Natural killer cell (primary cell): ENCODE measurements at regions not wholly inside any gene's neighbourhood (a gene's known extent, or its start where the extent isn't known, plus 50 kb on each side); places are given as distances from the start of the nearest gene placed in this dataset.

Experiments
- ATAC-seq, 3 donors: fragments of 150-1000 bp in 2 of 3; fragments of 200-7000 bp in 1 of 3; cut with Tn5 transposase; 1 replicate in 1 of 3; 2 replicates in 2 of 3; pipeline ENCODE4 v1.10.0; 2021; ENCODE audit warnings: mild to moderate bottlenecking in 2 of 3, moderate library complexity in 2 of 3
- DNase-seq, 2 donors: peaks; one replicate each; pipeline versions ENCODE4 v3.0.0 to v3.0.0-alpha.2; 2013 to 2021; ENCODE audit warnings: mixed read lengths in 1 of 2
- H3K27ac ChIP-seq: one replicate; pipeline ENCODE4 v1.5.1; 2013; ENCODE audit warnings: mild to moderate bottlenecking, low read length
- H3K27me3 ChIP-seq: one replicate; pipeline ENCODE4 v1.6.1; 2013; ENCODE audit warnings: low read length; ENCODE audit not compliant: control insufficient read depth, insufficient read depth
- H3K36me3 ChIP-seq: one replicate; pipeline ENCODE4 v1.6.1; 2013; ENCODE audit warnings: low read length; ENCODE audit not compliant: control insufficient read depth, insufficient read depth
- H3K4me1 ChIP-seq: one replicate; pipeline ENCODE4 v1.6.1; 2013; ENCODE audit warnings: low read length; ENCODE audit not compliant: control insufficient read depth, insufficient read depth
- H3K4me3 ChIP-seq: one replicate; pipeline ENCODE4 v1.5.1; 2013; ENCODE audit warnings: low read length
- H3K9me3 ChIP-seq: one replicate; pipeline ENCODE4 v1.6.1; 2013; ENCODE audit warnings: low read length; ENCODE audit not compliant: control insufficient read depth, insufficient read depth
- H3K27ac Mint-ChIP-seq, 2 donors: one replicate each; pipeline ENCODE4 v1.8.0; 2022; ENCODE audit warnings: mild to moderate bottlenecking in 2 of 2, mixed read lengths in 2 of 2, moderate library complexity in 1 of 2
- H3K27me3 Mint-ChIP-seq, 2 donors: one replicate each; pipeline ENCODE4 v1.8.0; 2022; ENCODE audit warnings: low read depth in 2 of 2, mixed read lengths in 2 of 2
- H3K36me3 Mint-ChIP-seq: one replicate; pipeline ENCODE4 v1.8.0; 2022; ENCODE audit warnings: mixed read lengths
- H3K4me1 Mint-ChIP-seq, 2 donors: one replicate each; pipeline ENCODE4 v1.8.0; 2022; ENCODE audit warnings: mixed read lengths in 2 of 2
- H3K4me3 Mint-ChIP-seq: one replicate; pipeline ENCODE4 v1.8.0; 2022; ENCODE audit warnings: mild to moderate bottlenecking, moderate library complexity, mixed read lengths
- H3K9me3 Mint-ChIP-seq, 2 donors: one replicate each; pipeline ENCODE4 v1.8.0; 2022; ENCODE audit warnings: mixed read lengths in 2 of 2
- CTCF ChIP-seq: fragments of 200-600 bp; IDR thresholded peaks from one replicate; pipeline ENCODE4 v1.8.0; 2022; ENCODE audit warnings: antibody characterized with exemption
- WGBS: methylation state at CpG from one replicate; pipeline ENCODE4 v1.1.7; 2013; ENCODE audit warnings: missing lambda C conversion rate; ENCODE audit not compliant: insufficient coverage; 5-methylcytosine and 5-hydroxymethylcytosine counted together
- intact Hi-C: fragments of 100-400 bp; cut with micrococcal nuclease; formaldehyde crosslinking; loops from one replicate; pipeline ENCODE4 v1.14.2; 2022

- WGBS = 25% methylated on average over 6 of the region's 8 CpGs
- no peak for DNase-seq
- Histone ChIP-seq H3K4me3 (no peak overlapping the region), H3K36me3 (no peaks in the 10 kb centered on the region), H3K27ac (no peak overlapping the region), H3K27me3 (no peaks in the 10 kb centered on the region), H3K9me3 (no peaks in the 10 kb centered on the region), H3K4me1 (peaks cover 52% of the 10 kb centered on the region)
- no peaks in the 10 kb centered on the region for H3K36me3 Mint-ChIP-seq
- no peaks in the 10 kb centered on the region for H3K9me3 Mint-ChIP-seq
- peak overlapping the region in 1 of 2 donors; percentile 49 for H3K27ac Mint-ChIP-seq
- intact Hi-C loops = loop anchor here (5.0 kb wide), 2 partner anchors 168 to 268 kb away; partner anchors contain the start of gene ZFP36L2
- H3K4me3 Mint-ChIP-seq = no peak overlapping the region
- no peaks in the 10 kb centered on the region for H3K27me3 Mint-ChIP-seq
- no peak for ATAC-seq
- no peak for TF ChIP-seq CTCF
- peaks cover 28 to 46% of the 10 kb centered on the region in 2 donors for H3K4me1 Mint-ChIP-seq
Measured at GRCh38 chr2:42959234-42960001, 167.0 kb upstream of the HAAO start.

- no peaks in the 10 kb centered on the region for H3K27me3 ChIP-seq
- intact Hi-C loops = no loop called here
- Mint-ChIP-seq H3K4me1 (peaks cover 28 to 44% of the 10 kb centered on the region in 2 donors), H3K9me3 (no peaks in the 10 kb centered on the region), H3K36me3 (no peaks in the 10 kb centered on the region), H3K27me3 (no peaks in the 10 kb centered on the region), H3K4me3 (no peak overlapping the region), H3K27ac (no peak overlapping the region)
- no peak overlapping the region for H3K4me3 ChIP-seq
- ATAC-seq = no peak
- WGBS = 76% methylated on average over 10 of the region's 10 CpGs
- H3K36me3 ChIP-seq = no peaks in the 10 kb centered on the region
- H3K9me3 ChIP-seq = no peaks in the 10 kb centered on the region
- no peak for DNase-seq
- peaks cover 48% of the 10 kb centered on the region for H3K4me1 ChIP-seq
- no peak overlapping the region for H3K27ac ChIP-seq
- TF ChIP-seq CTCF = no peak
Measured at GRCh38 chr2:42958741-42959233, 166.4 kb upstream of the HAAO start.

GRCh38 chr2:42957861-42958301, 165.5 kb upstream of the HAAO start:
- Histone ChIP-seq H3K4me1 (peaks cover 39% of the 10 kb centered on the region), H3K9me3 (no peaks in the 10 kb centered on the region), H3K4me3 (no peak overlapping the region), H3K36me3 (no peaks in the 10 kb centered on the region), H3K27me3 (no peaks in the 10 kb centered on the region), H3K27ac (no peak overlapping the region)
- Mint-ChIP-seq H3K27ac (no peak overlapping the region), H3K36me3 (no peaks in the 10 kb centered on the region), H3K9me3 (no peaks in the 10 kb centered on the region), H3K4me3 (no peak overlapping the region), H3K4me1 (peaks cover 22 to 39% of the 10 kb centered on the region in 2 donors), H3K27me3 (no peaks in the 10 kb centered on the region)
- ATAC-seq = no peak
- intact Hi-C loops = no loop called here
- no peak for TF ChIP-seq CTCF
- 92% methylated on average over 5 of the region's 5 CpGs for WGBS
- DNase-seq = no peak
